OCI-LY7 (cell line): ENCODE measurements at regions not wholly inside any gene's neighbourhood (a gene's known extent, or its start where the extent isn't known, plus 50 kb on each side); places are given as distances from the start of the nearest gene placed in this dataset.

Experiments
- EZH2phosphoT487 ChIP-seq: fragments of 200-600 bp; sonication (generic); IDR thresholded peaks from 2 replicates; pipeline ENCODE4 v1.6.1; 2018; ENCODE audit warnings: low read depth, borderline replicate concordance, mild to moderate bottlenecking, mixed run types, antibody characterized with exemption, low read length, moderate library complexity, mixed read lengths
- TF ChIP-seq, protein P1 (sequence below): fragments of 200-600 bp; sonication (generic); conservative IDR thresholded peaks from 2 replicates; pipeline ENCODE4 v1.5.1; 2014; ENCODE audit warnings: mild to moderate bottlenecking, antibody characterized with exemption, low read length, moderate library complexity, mixed read lengths

DNA sequence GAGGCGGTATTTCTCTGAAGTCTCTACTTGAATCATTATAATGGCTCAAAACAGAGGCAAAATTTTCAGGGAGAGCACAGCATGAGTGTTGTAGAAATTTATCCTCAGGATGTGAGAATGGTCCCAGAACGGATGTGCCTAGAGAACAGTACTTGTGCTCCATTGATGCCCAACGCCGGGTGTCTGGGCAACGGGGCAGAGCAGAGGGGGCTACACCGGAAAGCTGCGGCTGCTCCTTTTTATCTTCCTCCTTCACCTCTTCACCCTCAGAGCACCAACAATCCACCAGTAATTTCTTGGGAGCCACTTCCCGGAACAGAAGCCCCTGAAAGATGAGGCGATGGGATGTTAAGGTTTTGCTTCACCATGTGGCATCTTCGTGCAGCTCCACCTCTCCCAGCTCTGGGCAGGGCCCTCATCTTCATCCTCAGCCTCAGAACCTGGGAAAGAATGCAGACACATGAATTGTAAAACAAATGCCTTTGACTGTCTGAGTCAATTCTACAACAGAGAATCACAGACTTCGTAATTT is 71.5 kb downstream of the PTGR3 start:
- TF ChIP-seq, protein P1, sequence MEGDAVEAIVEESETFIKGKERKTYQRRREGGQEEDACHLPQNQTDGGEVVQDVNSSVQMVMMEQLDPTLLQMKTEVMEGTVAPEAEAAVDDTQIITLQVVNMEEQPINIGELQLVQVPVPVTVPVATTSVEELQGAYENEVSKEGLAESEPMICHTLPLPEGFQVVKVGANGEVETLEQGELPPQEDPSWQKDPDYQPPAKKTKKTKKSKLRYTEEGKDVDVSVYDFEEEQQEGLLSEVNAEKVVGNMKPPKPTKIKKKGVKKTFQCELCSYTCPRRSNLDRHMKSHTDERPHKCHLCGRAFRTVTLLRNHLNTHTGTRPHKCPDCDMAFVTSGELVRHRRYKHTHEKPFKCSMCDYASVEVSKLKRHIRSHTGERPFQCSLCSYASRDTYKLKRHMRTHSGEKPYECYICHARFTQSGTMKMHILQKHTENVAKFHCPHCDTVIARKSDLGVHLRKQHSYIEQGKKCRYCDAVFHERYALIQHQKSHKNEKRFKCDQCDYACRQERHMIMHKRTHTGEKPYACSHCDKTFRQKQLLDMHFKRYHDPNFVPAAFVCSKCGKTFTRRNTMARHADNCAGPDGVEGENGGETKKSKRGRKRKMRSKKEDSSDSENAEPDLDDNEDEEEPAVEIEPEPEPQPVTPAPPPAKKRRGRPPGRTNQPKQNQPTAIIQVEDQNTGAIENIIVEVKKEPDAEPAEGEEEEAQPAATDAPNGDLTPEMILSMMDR: no peak
- TF ChIP-seq EZH2phosphoT487: no peak
